ENCODE measurements at regions not wholly inside any gene's neighbourhood (a gene's known extent, or its start where the extent isn't known, plus 50 kb on each side); places are given as distances from the start of the nearest gene placed in this dataset.

DNA sequence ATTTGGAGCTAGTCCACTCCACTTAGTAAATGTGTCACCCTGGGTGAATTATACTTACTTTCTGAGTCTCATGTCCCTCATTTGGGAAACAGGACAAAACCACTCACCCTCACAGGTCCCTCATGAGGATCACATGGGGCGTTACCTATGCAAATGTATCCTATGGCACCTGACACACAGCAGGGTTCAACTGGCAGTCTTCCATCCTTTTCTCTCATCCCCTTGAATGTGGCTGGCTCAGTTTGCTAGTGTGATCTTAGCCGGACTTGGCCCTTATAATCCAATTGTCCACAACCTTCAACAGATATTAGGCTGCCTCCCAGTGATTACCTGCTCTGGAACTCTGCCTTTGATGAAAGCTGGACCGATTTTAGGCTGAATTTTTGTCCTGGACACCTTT, 308.8 kb downstream of the MAP2K6 start:
- TF ChIP-seq POLR2A (IDR thresholded peaks at IDR 0.05) = no peak
- TF ChIP-seq CTCF (IDR thresholded peaks at IDR 0.05) = no peak
- no peak for TF ChIP-seq EP300 (IDR thresholded peaks at IDR 0.05)

All from suprapubic skin (tissue), 3 donors.